T-cell (primary cell): ENCODE measurements at regions not wholly inside any gene's neighbourhood (a gene's known extent, or its start where the extent isn't known, plus 50 kb on each side); places are given as distances from the start of the nearest gene placed in this dataset.

ENCODE experiments used
- ATAC-seq, 4 experiments: fragments of 200-7000 bp in 3 of 4; fragments of 150-1000 bp in 1 of 4; cut with Tn5 transposase; replicated peaks in 1 of 4; 1 replicate in 3 of 4; 2 replicates in 1 of 4; pipeline ENCODE4 v1.10.0; 2021; ENCODE audit warnings: moderate library complexity in 3 of 4, mild to moderate bottlenecking in 2 of 4, moderate number of reproducible peaks in 1 of 4
- CTCF ChIA-PET, 2 donors: fragments of 300-600 bp; sonication (Branson Sonifier 250); formaldehyde crosslinking; loops; one replicate each; lab custom pipeline; 2022; ENCODE audit warnings: antibody characterized with exemption in 2 of 2; lab: Charles Lee
- POLR2A ChIA-PET, 2 donors: fragments of 300-600 bp; sonication (Branson Sonifier 250); formaldehyde crosslinking; loops; one replicate each; lab custom pipeline; 2022; ENCODE audit warnings: antibody characterized with exemption in 2 of 2; lab: Charles Lee
- DNase-seq, 35 experiments: peaks; one replicate each; pipeline versions ENCODE4 v3.0.0 to v3.0.0-alpha.2; 2013 to 2023
- H3K27ac ChIP-seq: one replicate; pipeline ENCODE4 v1.5.1; 2013; ENCODE audit warnings: low read length
- H3K27me3 ChIP-seq, 2 experiments: replicated peaks in 1 of 2; 1 replicate in 1 of 2; 2 replicates in 1 of 2; pipeline versions ENCODE4 v1.6.1 to v1.7.0; 2013; ENCODE audit warnings: low read length in 1 of 2, mixed read lengths in 1 of 2; ENCODE audit not compliant: control insufficient read depth in 2 of 2, insufficient read depth in 2 of 2; ENCODE audit errors: extremely low read depth in 1 of 2
- H3K36me3 ChIP-seq, 2 donors: 1 replicate in 1 of 2; 2 replicates in 1 of 2; pipeline versions ENCODE4 v1.6.1 to v1.7.0; 2013; ENCODE audit warnings: low read length in 1 of 2; ENCODE audit not compliant: control insufficient read depth in 2 of 2, insufficient read depth in 1 of 2; ENCODE audit errors: extremely low read depth in 1 of 2
- H3K4me1 ChIP-seq, 2 experiments: 1 replicate in 1 of 2; 2 replicates in 1 of 2; pipeline versions ENCODE4 v1.6.1 to v1.7.0; 2013; ENCODE audit warnings: low read length in 2 of 2, mixed read lengths in 1 of 2; ENCODE audit not compliant: insufficient read depth in 2 of 2, control insufficient read depth in 1 of 2; ENCODE audit errors: extremely low read depth in 1 of 2
- H3K4me3 ChIP-seq, 2 donors: 1 replicate in 1 of 2; 2 replicates in 1 of 2; pipeline versions ENCODE4 v1.5.1 to v1.7.0; 2013; ENCODE audit warnings: mild to moderate bottlenecking in 2 of 2, low read length in 1 of 2, moderate library complexity in 1 of 2; ENCODE audit not compliant: control insufficient read depth in 1 of 2; ENCODE audit errors: extremely low read depth in 1 of 2
- H3K9me3 ChIP-seq: 2 replicates; pipeline ENCODE4 v1.7.0; 2013
- H3K27ac Mint-ChIP-seq, 2 donors: one replicate each; pipeline ENCODE4 v1.8.0; 2020 to 2021; ENCODE audit warnings: mild to moderate bottlenecking in 2 of 2, mixed read lengths in 2 of 2
- H3K27me3 Mint-ChIP-seq, 2 donors: one replicate each; pipeline ENCODE4 v1.8.0; 2021 to 2022; ENCODE audit warnings: mixed read lengths in 2 of 2
- H3K36me3 Mint-ChIP-seq: one replicate; pipeline ENCODE4 v1.8.0; 2021; ENCODE audit warnings: mixed read lengths
- H3K4me1 Mint-ChIP-seq, 3 donors: one replicate each; pipeline ENCODE4 v1.8.0; 2020 to 2022; ENCODE audit warnings: mixed read lengths in 3 of 3, mild to moderate bottlenecking in 1 of 3
- H3K4me3 Mint-ChIP-seq, 3 donors: one replicate each; pipeline ENCODE4 v1.8.0; 2020 to 2022; ENCODE audit warnings: mild to moderate bottlenecking in 3 of 3, mixed read lengths in 3 of 3, moderate library complexity in 3 of 3
- H3K9me3 Mint-ChIP-seq, 3 donors: one replicate each; pipeline ENCODE4 v1.8.0; 2020 to 2022; ENCODE audit warnings: mixed read lengths in 3 of 3
- WGBS: methylation state at CpG from one replicate; pipeline ENCODE4 v1.1.5; 2013; ENCODE audit warnings: missing lambda C conversion rate; ENCODE audit not compliant: insufficient coverage; 5-methylcytosine and 5-hydroxymethylcytosine counted together

DNA sequence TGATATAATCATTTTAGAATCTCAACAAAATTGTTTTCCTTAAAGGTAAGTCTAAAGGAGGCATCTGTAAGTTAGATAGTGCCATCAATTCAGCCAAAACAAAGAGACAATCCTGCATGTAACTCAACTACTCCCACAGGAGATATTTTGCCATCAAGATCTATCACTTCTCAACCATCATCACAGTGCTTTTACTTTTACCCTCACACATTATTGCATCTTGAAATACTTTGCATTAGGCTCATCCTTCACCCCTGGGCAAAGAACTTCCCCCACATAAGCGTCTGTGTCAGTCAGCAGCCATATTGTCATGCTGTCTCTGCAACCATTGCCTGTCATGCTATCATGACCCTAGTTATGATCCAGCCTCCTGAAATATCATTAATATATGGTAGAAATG is 54.9 kb upstream of the NLGN1 start:
- DNase-seq (no peak), ATAC-seq (no peak)
- no CpG with 5 or more reads among the region's 1 CpG for WGBS
- no peak overlapping the region for H3K27ac ChIP-seq
- H3K4me3 ChIP-seq: no peak overlapping the region
- H3K36me3 Mint-ChIP-seq: no peaks in the 10 kb centered on the region
- CTCF ChIA-PET: no interaction called here
- H3K4me3 Mint-ChIP-seq: no peak overlapping the region
- no peaks in the 10 kb centered on the region for H3K36me3 ChIP-seq
- POLR2A ChIA-PET: no interaction called here
- H3K9me3 Mint-ChIP-seq: no peaks in the 10 kb centered on the region
- H3K27me3 Mint-ChIP-seq: no peaks in the 10 kb centered on the region
- H3K27me3 ChIP-seq: no peaks in the 10 kb centered on the region
- H3K4me1 Mint-ChIP-seq: no peaks in the 10 kb centered on the region
- H3K27ac Mint-ChIP-seq: no peak overlapping the region
- no peaks in the 10 kb centered on the region for H3K9me3 ChIP-seq
- H3K4me1 ChIP-seq: no peaks in the 10 kb centered on the region

DNA sequence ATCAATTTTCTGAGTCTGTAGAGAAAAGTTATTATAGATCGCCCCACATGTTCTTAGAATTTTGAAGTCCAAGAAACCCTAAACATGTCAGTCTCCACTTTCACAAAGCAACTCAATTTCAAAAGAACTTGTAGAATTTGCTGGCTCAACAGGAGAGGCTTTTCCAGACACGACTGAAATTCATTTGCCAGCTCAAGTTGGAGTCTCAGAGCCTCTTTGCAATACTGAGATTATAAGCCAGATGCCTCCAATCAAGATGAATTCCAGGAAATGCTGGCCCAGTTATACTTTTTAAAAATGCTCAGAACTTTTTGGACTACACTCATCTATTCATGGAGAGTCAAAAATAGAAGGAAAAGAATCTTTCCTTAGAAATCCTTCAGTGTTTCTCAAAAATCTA is 56.9 kb upstream of the NLGN1 start:
- ChIA-PET POLR2A (no interaction called here), CTCF (no interaction called here)
- Mint-ChIP-seq H3K27me3 (no peaks in the 10 kb centered on the region), H3K4me1 (no peaks in the 10 kb centered on the region), H3K4me3 (no peak overlapping the region), H3K9me3 (no peaks in the 10 kb centered on the region), H3K27ac (no peak overlapping the region), H3K36me3 (no peaks in the 10 kb centered on the region)
- WGBS: 0% methylated on average over 1 of the region's 2 CpGs
- Histone ChIP-seq H3K27ac (no peak overlapping the region), H3K36me3 (no peaks in the 10 kb centered on the region), H3K27me3 (no peaks in the 10 kb centered on the region), H3K9me3 (no peaks in the 10 kb centered on the region), H3K4me3 (no peak overlapping the region), H3K4me1 (no peaks in the 10 kb centered on the region)
- no peak for ATAC-seq
- no peak for DNase-seq

DNA sequence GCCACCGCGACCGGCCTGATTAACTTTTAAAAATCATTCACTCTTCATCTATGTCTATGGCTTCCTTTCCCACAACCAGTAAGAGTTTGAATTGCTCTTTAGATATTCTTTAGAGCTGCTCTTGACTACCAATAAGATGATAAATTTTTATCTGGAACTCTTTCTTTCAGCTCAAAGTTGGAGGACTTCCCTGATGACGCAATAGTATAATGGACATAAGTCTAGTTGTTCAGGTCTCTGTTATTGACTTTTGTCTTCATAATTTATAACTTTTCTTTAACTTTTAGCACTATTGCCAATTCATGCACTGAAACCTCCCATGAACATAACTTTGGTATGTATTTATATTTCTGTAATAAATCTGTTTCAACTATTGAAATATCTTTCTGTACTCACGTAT is 61.3 kb upstream of the NLGN1 start:
- Mint-ChIP-seq H3K27ac (no peak overlapping the region), H3K27me3 (no peaks in the 10 kb centered on the region), H3K4me1 (no peaks in the 10 kb centered on the region), H3K36me3 (no peaks in the 10 kb centered on the region), H3K4me3 (no peak overlapping the region), H3K9me3 (peaks cover 0 to 6% (median 0%) of the 10 kb centered on the region in 3 donors)
- Histone ChIP-seq H3K9me3 (no peaks in the 10 kb centered on the region), H3K4me3 (no peak overlapping the region), H3K27ac (no peak overlapping the region), H3K4me1 (no peaks in the 10 kb centered on the region), H3K36me3 (no peaks in the 10 kb centered on the region), H3K27me3 (no peaks in the 10 kb centered on the region)
- no peak for DNase-seq
- CTCF ChIA-PET: interaction anchor here in 1 of 2 donors (0.6 kb wide), 1 partner anchor 8 kb away, joined by 3 read pairs; no protein-coding TSS in a partner anchor
- no peak for ATAC-seq
- 100% methylated on average over 3 of the region's 5 CpGs for WGBS
- POLR2A ChIA-PET: interaction anchor here in 1 of 2 donors (0.5 kb wide), 1 partner anchor 16 kb away, joined by 6 read pairs; no protein-coding TSS in a partner anchor

DNA sequence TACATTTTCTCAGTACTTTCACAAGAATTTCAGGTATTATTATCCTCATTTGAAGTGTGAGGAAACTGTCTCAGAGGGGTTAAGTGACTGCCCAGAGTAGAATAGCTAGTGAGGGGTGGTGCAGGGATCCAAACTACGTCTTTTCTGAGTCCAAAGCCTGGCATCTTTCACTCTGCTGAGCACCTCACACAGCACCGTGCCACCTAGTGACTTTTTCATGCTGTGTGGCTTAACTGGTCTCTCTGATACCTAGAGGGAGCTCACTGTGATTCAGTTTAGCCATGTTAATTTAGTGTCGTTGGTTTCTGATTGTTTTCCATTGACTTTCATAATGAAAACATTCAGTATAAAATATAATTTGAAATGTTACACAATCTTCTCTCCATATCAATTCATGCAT is 91.4 kb upstream of the NLGN1 start:
- Mint-ChIP-seq H3K27ac (no peak overlapping the region), H3K36me3 (no peaks in the 10 kb centered on the region), H3K4me3 (no peak overlapping the region), H3K27me3 (no peaks in the 10 kb centered on the region), H3K4me1 (no peaks in the 10 kb centered on the region), H3K9me3 (peaks cover 0 to 3% (median 0%) of the 10 kb centered on the region in 3 donors)
- Histone ChIP-seq H3K9me3 (no peaks in the 10 kb centered on the region), H3K4me1 (no peaks in the 10 kb centered on the region), H3K27ac (no peak overlapping the region), H3K27me3 (no peaks in the 10 kb centered on the region), H3K4me3 (no peak overlapping the region), H3K36me3 (no peaks in the 10 kb centered on the region)
- no CpG with 5 or more reads among the region's 3 CpGs for WGBS
- ChIA-PET POLR2A (no interaction called here), CTCF (no interaction called here)
- no peak for DNase-seq
- ATAC-seq: no peak

DNA sequence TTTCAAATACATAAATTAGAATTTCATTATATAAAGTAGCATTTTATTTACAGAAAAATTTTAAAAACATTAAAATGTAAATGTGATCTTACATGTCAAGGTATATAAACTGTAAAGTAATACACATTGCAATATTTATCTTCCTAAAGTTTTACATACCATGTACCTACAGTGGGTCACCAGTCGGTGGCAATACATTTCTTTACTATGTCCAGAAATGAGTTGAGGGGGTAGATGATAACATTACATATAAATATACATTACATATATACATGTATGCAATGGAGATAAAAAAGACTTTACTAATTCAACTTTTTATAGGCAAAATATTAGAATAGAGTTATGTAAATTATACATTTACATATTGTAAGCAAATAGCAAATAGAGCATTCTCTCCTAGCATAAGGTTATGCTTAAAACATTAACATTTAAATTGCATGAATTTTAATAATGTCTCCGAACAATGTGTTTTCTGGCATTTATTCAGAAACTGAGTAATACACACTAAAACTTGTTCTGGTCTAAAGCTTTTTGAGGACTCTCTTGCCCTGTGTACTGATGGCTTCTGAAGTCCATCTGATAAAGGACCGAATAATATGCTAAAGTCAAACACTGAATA is 93.3 kb upstream of the NLGN1 start:
- Histone ChIP-seq H3K4me3 (no peak overlapping the region), H3K27ac (no peak overlapping the region), H3K36me3 (no peaks in the 10 kb centered on the region), H3K9me3 (no peaks in the 10 kb centered on the region), H3K4me1 (no peaks in the 10 kb centered on the region), H3K27me3 (no peaks in the 10 kb centered on the region)
- no peak for ATAC-seq
- H3K27ac Mint-ChIP-seq: no peak overlapping the region
- ChIA-PET CTCF (no interaction called here), POLR2A (no interaction called here)
- H3K9me3 Mint-ChIP-seq: no peaks in the 10 kb centered on the region
- H3K4me1 Mint-ChIP-seq: no peaks in the 10 kb centered on the region
- WGBS: no CpG with 5 or more reads among the region's 3 CpGs
- no peak for DNase-seq
- no peaks in the 10 kb centered on the region for H3K36me3 Mint-ChIP-seq
- H3K27me3 Mint-ChIP-seq: no peaks in the 10 kb centered on the region
- H3K4me3 Mint-ChIP-seq: no peak overlapping the region

DNA sequence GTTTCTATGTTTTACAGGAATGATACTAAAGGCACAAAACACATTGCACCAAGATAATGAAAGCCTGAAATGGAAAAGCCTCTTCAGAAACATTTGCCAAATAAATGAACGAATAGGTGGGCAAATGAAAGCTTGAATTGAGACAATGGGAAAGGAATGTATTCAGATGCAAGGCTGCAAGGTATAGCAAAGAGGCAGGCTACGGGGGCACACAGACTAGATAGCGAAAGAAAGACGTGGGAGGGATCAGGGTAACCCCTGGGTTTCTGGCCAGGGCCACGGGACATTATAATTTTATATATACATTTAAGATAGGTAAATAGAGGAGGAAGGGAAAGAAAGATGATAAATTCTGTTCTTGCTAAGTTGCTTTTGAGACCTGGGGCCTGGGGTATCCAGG is 95.9 kb upstream of the NLGN1 start:
- no peaks in the 10 kb centered on the region for H3K36me3 ChIP-seq
- Mint-ChIP-seq H3K27ac (no peak overlapping the region), H3K4me3 (no peak overlapping the region), H3K9me3 (peaks cover 0 to 10% (median 5%) of the 10 kb centered on the region in 3 donors), H3K36me3 (no peaks in the 10 kb centered on the region), H3K27me3 (no peaks in the 10 kb centered on the region), H3K4me1 (no peaks in the 10 kb centered on the region)
- no peaks in the 10 kb centered on the region for H3K4me1 ChIP-seq
- DNase-seq: no peak
- H3K9me3 ChIP-seq: no peaks in the 10 kb centered on the region
- CTCF ChIA-PET: no interaction called here
- no CpG with 5 or more reads among the region's 5 CpGs for WGBS
- H3K27ac ChIP-seq: no peak overlapping the region
- POLR2A ChIA-PET: no interaction called here
- no peaks in the 10 kb centered on the region for H3K27me3 ChIP-seq
- H3K4me3 ChIP-seq: no peak overlapping the region
- ATAC-seq: no peak

DNA sequence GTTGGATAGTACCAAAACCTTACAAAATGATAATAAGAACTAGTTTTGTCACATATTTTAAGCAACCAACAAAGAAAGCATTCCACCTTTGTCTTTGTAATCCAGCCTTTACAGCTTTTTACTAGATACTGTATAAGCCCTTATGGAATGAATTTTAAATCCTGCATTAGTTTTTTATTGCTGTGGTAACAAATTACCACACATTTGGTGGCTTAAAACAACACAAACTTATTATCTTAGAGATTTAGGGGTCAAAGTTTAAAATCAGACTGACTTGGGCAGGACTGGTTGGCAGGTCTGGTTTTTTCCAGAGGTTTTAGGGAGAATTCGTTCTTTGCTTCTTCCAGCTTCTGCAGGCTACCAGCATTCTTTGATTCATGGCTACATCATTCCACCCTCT is 108.5 kb upstream of the NLGN1 start:
- CTCF ChIA-PET: no interaction called here
- no peak overlapping the region for H3K4me3 ChIP-seq
- Mint-ChIP-seq H3K4me3 (no peak overlapping the region), H3K36me3 (no peaks in the 10 kb centered on the region), H3K27me3 (no peaks in the 10 kb centered on the region), H3K27ac (no peak overlapping the region), H3K9me3 (peaks cover 2 to 10% (median 10%) of the 10 kb centered on the region in 3 donors), H3K4me1 (no peaks in the 10 kb centered on the region)
- no peak for ATAC-seq
- H3K36me3 ChIP-seq: no peaks in the 10 kb centered on the region
- H3K27me3 ChIP-seq: no peaks in the 10 kb centered on the region
- POLR2A ChIA-PET: no interaction called here
- DNase-seq: no peak
- H3K27ac ChIP-seq: no peak overlapping the region
- no peaks in the 10 kb centered on the region for H3K4me1 ChIP-seq
- WGBS: no CpG with 5 or more reads among the region's 1 CpG
- H3K9me3 ChIP-seq: no peaks in the 10 kb centered on the region
